HG02938 (cell line): ENCODE measurements at regions not wholly inside any gene's neighbourhood (a gene's known extent, or its start where the extent isn't known, plus 50 kb on each side); places are given as distances from the start of the nearest gene placed in this dataset.
"Not testable (repeated sequence)": the region's sequence is repeated elsewhere in the genome, so short reads cannot be mapped to it uniquely, and the experiment has no call there.

Experiments used
- ATAC-seq: cut with Tn5 transposase; IDR thresholded peaks from one replicate; pipeline ENCODE4 v1.9.1; 2021; ENCODE audit warnings: mild to moderate bottlenecking, moderate library complexity; ENCODE audit not compliant: unreplicated experiment

GRCh38 chr1:83060221-83060620, 938.7 kb downstream of the TTLL7 start:
- ATAC-seq = no peak

- no peak for ATAC-seq
Observed at GRCh38 chr1:83058327-83058726, 940.6 kb downstream of the TTLL7 start.

- no peak for ATAC-seq
Observed at GRCh38 chr1:83055391-83056170, 943.4 kb downstream of the TTLL7 start.

- no peak for ATAC-seq
Observed at GRCh38 chr1:83053446-83053845, 945.5 kb downstream of the TTLL7 start.

GRCh38 chr1:83052865-83053264, 946.1 kb downstream of the TTLL7 start:
- no peak for ATAC-seq

GRCh38 chr1:83051053-83051452, 947.9 kb downstream of the TTLL7 start:
- ATAC-seq = not testable (repeated sequence)

GRCh38 chr1:83043244-83043643, 955.7 kb downstream of the TTLL7 start:
- no peak for ATAC-seq

- not testable (repeated sequence) for ATAC-seq
Observed at GRCh38 chr1:83039091-83039490, 959.8 kb downstream of the TTLL7 start.

GRCh38 chr1:83034851-83035250, 964.1 kb downstream of the TTLL7 start:
- no peak for ATAC-seq

- ATAC-seq = no peak
Observed at GRCh38 chr1:83033682-83034081, 965.2 kb downstream of the TTLL7 start.

GRCh38 chr1:83029916-83030315, 969.0 kb downstream of the TTLL7 start:
- no peak for ATAC-seq

- no peak for ATAC-seq
Observed at GRCh38 chr1:83029050-83029449, 969.9 kb downstream of the TTLL7 start.

- no peak for ATAC-seq
Observed at GRCh38 chr1:83028467-83028866, 970.5 kb downstream of the TTLL7 start.

- no peak for ATAC-seq
Observed at GRCh38 chr1:83027511-83027910, 971.4 kb downstream of the TTLL7 start.

GRCh38 chr1:83026745-83027144, 972.2 kb downstream of the TTLL7 start:
- no peak for ATAC-seq

- no peak for ATAC-seq
Observed at GRCh38 chr1:83024251-83024767, 974.6 kb downstream of the TTLL7 start.

- no peak for ATAC-seq
Observed at GRCh38 chr1:83023212-83023611, 975.7 kb downstream of the TTLL7 start.

GRCh38 chr1:83022206-83022605, 976.7 kb downstream of the TTLL7 start:
- ATAC-seq = no peak

GRCh38 chr1:83017701-83018100, 981.2 kb downstream of the TTLL7 start:
- no peak for ATAC-seq

- no peak for ATAC-seq
Observed at GRCh38 chr1:83017276-83017675, 981.7 kb downstream of the TTLL7 start.

- no peak for ATAC-seq
Observed at GRCh38 chr1:83016354-83016849, 982.5 kb downstream of the TTLL7 start.

GRCh38 chr1:83015163-83015562, 983.8 kb downstream of the TTLL7 start:
- no peak for ATAC-seq

- ATAC-seq = no peak
Observed at GRCh38 chr1:83012950-83013349, 986.0 kb downstream of the TTLL7 start.
